Urothelium cell line (cell line): ENCODE measurements at regions not wholly inside any gene's neighbourhood (a gene's known extent, or its start where the extent isn't known, plus 50 kb on each side); places are given as distances from the start of the nearest gene placed in this dataset.

Source experiments
- DNase-seq: peaks from one replicate; pipeline ENCODE4 v3.0.0; 2011; ENCODE audit warnings: low spot score, mixed read lengths
- FAIRE-seq: peaks from 2 replicates; lab custom pipeline; 2011; peaks lifted over from hg19 to GRCh38; lab: Jason Lieb, UNC

- no peak for FAIRE-seq
- no peak for DNase-seq
Observed at GRCh38 chr11:93959663-93960062, 61.5 kb upstream of the HEPHL1 start.

GRCh38 chr11:93963072-93963471 lies 58.1 kb upstream of the HEPHL1 start:
- FAIRE-seq (no peak), DNase-seq (no peak)

- DNase-seq (no peak), FAIRE-seq (no peak)
Observed at GRCh38 chr11:93967258-93967657, 53.9 kb upstream of the HEPHL1 start.

GRCh38 chr11:93967944-93968343 lies 53.2 kb upstream of the HEPHL1 start:
- DNase-seq, result no peak
- FAIRE-seq, result no peak

GRCh38 chr11:93969925-93970922 lies 50.9 kb upstream of the HEPHL1 start:
- no peak for FAIRE-seq

More at GRCh38 chr11:93969925-93970922, 50.9 kb upstream of the HEPHL1 start:
- no peak for DNase-seq
